Activated CD4-positive, alpha-beta memory T cell treated with anti-CD3 and anti-CD28 coated beads, Interleukin-2, amount 10 ng/mL, durations not matched to agents 7 days and 5 days (primary cell): ENCODE measurements at regions not wholly inside any gene's neighbourhood (a gene's known extent, or its start where the extent isn't known, plus 50 kb on each side); places are given as distances from the start of the nearest gene placed in this dataset.
"Not testable (repeated sequence)": the region's sequence is repeated elsewhere in the genome, so short reads cannot be mapped to it uniquely, and the experiment has no call there.

Source experiments
- CTCF ChIA-PET: fragments of 350-600 bp; sonication (Branson Sonifier 250); formaldehyde crosslinking; loops from one replicate; lab custom pipeline; 2021; ENCODE audit warnings: antibody characterized with exemption, inconsistent platforms; lab: Charles Lee
- POLR2A ChIA-PET: fragments of 350-600 bp; sonication (Branson Sonifier 250); formaldehyde crosslinking; loops from one replicate; lab custom pipeline; 2021; ENCODE audit warnings: antibody characterized with exemption; lab: Charles Lee
- DNase-seq: peaks from one replicate; pipeline ENCODE4 v3.0.0-alpha.2; 2020
- H3K27ac Mint-ChIP-seq: one replicate; pipeline ENCODE4 v1.8.0; 2021; ENCODE audit warnings: mild to moderate bottlenecking, mixed read lengths
- H3K27me3 Mint-ChIP-seq: one replicate; pipeline ENCODE4 v1.8.0; 2021; ENCODE audit warnings: mixed read lengths
- H3K36me3 Mint-ChIP-seq: one replicate; pipeline ENCODE4 v1.8.0; 2021; ENCODE audit warnings: low read depth, mixed read lengths
- H3K4me1 Mint-ChIP-seq: one replicate; pipeline ENCODE4 v1.8.0; 2021; ENCODE audit warnings: mixed read lengths
- H3K4me3 Mint-ChIP-seq: one replicate; pipeline ENCODE4 v1.8.0; 2021; ENCODE audit warnings: mild to moderate bottlenecking, mixed read lengths
- H3K9me3 Mint-ChIP-seq: one replicate; pipeline ENCODE4 v1.8.0; 2021; ENCODE audit warnings: mixed read lengths

DNA sequence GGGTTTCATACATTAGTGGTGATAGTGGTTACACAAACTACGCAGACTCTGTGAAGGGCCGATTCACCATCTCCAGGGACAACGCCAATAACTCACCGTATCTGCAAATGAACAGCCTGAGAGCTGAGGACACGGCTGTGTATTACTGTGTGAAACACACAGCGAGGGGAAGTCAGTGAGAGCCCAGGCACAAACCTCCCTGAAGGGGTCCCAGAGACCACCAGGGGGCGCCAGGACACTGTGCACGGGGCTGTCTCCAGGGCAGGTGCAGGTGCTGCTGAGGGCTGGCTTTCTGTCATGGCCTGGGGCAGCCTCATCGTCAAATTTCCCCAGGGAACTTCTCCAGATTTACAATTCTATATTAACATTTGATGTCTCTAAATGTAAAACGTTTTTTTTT lies 184.6 kb upstream of the TP53TG3C start:
- DNase-seq = peak; percentile 19
- H3K4me1 Mint-ChIP-seq, POLR2A ChIA-PET, H3K9me3 Mint-ChIP-seq, H3K36me3 Mint-ChIP-seq, H3K4me3 Mint-ChIP-seq, CTCF ChIA-PET, H3K27me3 Mint-ChIP-seq, H3K27ac Mint-ChIP-seq: not testable (repeated sequence)

GRCh38 chr16:33027121-33027520 lies 166.9 kb upstream of the TP53TG3C start:
- CTCF ChIA-PET, DNase-seq, H3K36me3 Mint-ChIP-seq, POLR2A ChIA-PET, H3K4me1 Mint-ChIP-seq, H3K9me3 Mint-ChIP-seq, H3K27ac Mint-ChIP-seq, H3K4me3 Mint-ChIP-seq, H3K27me3 Mint-ChIP-seq: not testable (repeated sequence)

DNA sequence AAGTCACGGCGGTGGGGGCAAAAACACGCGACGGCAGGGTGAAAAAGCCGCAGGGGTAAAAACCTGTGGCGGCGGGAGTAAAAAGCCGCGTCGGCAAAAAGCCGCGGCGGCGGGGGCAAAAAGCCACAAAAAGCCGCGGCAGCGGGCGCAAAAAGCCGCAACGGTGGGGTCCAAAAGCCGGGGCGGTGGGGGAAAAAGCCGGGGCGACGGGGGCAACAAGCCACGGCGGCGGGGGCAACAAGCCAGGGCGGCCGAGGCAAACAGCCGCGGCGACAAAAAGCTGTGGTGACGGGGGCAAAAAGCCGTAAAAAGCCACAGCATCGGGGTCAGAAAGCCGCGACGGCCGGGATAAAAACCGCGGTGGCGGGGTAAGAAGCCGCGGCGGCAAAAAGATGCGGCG lies 166.1 kb upstream of the TP53TG3C start:
- H3K27me3 Mint-ChIP-seq, CTCF ChIA-PET, H3K9me3 Mint-ChIP-seq, DNase-seq, H3K27ac Mint-ChIP-seq, H3K4me3 Mint-ChIP-seq, H3K36me3 Mint-ChIP-seq, H3K4me1 Mint-ChIP-seq, POLR2A ChIA-PET: not testable (repeated sequence)

- H3K4me3 Mint-ChIP-seq, H3K9me3 Mint-ChIP-seq, CTCF ChIA-PET: not testable (repeated sequence)
These were observed 165.2 kb upstream of the TP53TG3C start for GRCh38 chr16:33028707-33029390.

DNA sequence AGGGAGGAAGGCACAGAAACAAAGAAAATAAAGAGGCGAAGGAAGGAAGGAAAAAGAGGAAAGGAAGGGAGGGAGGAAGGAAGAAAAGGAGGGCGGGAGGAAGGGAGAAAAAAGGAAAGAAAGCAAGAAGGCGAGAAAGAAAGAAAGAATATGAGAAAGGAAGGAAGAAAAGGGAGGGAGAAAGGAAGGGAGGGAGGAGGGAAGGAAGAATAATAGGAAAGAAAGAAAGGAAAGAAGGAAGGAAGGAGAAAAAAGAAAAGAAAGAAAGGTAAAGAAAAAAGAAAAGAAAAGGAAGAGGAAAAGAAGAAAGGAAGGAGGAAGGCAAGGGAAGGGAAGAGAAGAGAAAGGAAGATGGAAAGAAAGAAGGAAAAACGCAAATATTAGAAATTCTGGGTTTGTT lies 145.2 kb upstream of the TP53TG3C start:
- H3K27me3 Mint-ChIP-seq, H3K9me3 Mint-ChIP-seq, H3K36me3 Mint-ChIP-seq, H3K4me1 Mint-ChIP-seq, CTCF ChIA-PET, DNase-seq, POLR2A ChIA-PET, H3K4me3 Mint-ChIP-seq, H3K27ac Mint-ChIP-seq: not testable (repeated sequence)

More at GRCh38 chr16:33028707-33029390, 165.2 kb upstream of the TP53TG3C start:
- DNase-seq, H3K36me3 Mint-ChIP-seq, H3K4me1 Mint-ChIP-seq, H3K27ac Mint-ChIP-seq, POLR2A ChIA-PET, H3K27me3 Mint-ChIP-seq: not testable (repeated sequence)

GRCh38 chr16:33059206-33059605 lies 134.8 kb upstream of the TP53TG3C start:
- Mint-ChIP-seq H3K9me3 (no peaks in the 10 kb centered on the region), H3K4me1 (no peaks in the 10 kb centered on the region), H3K36me3 (no peaks in the 10 kb centered on the region), H3K27me3 (no peaks in the 10 kb centered on the region), H3K4me3 (no peak overlapping the region), H3K27ac (no peak overlapping the region)
- POLR2A ChIA-PET = no interaction called here
- CTCF ChIA-PET = no interaction called here
- DNase-seq = no peak

DNA sequence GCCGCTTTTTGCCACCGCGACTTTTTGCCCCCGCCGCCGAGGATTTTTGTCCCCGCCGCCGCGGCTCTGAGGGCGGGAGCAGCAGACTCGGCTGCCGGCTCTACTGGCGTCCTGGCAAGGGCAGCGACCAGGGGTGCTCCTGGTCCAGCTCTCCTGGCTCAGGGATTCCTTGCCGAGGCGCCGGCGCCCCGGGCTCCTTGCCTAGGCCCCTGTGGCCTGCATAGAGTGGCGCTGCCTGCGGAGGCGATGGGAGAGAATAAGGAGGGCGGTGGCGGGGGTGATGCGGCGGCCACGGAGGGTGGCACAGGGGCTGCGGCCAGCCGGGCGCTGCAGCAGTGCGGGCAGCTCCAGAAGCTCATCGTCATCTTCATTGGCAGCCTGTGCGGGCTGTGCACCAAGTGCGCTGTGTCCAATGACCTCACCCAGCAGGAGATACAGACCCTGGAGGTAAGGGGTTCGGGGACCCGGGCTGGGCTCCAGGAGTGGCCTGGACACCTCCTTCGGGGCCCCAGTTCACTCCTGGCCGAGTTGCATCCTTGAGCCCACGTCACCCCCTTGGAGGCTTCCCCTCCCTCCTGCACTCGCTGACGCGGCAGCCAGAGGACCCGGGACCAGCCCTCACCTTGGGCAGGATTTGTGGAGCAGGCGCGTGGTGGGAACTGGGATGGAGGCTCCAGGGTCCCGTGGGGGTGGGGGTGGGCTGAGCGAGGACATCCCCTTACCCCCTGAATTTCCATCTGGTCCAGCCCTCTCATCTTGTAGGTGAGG lies 134.2 kb upstream of the TP53TG3C start:
- H3K27ac Mint-ChIP-seq, POLR2A ChIA-PET, H3K4me3 Mint-ChIP-seq, H3K36me3 Mint-ChIP-seq, H3K9me3 Mint-ChIP-seq, DNase-seq, H3K4me1 Mint-ChIP-seq, H3K27me3 Mint-ChIP-seq, CTCF ChIA-PET: not testable (repeated sequence)

GRCh38 chr16:33062763-33063162 lies 131.3 kb upstream of the TP53TG3C start:
- DNase-seq, H3K4me1 Mint-ChIP-seq, H3K27me3 Mint-ChIP-seq, H3K4me3 Mint-ChIP-seq, POLR2A ChIA-PET, H3K27ac Mint-ChIP-seq, H3K36me3 Mint-ChIP-seq, H3K9me3 Mint-ChIP-seq, CTCF ChIA-PET: not testable (repeated sequence)

DNA sequence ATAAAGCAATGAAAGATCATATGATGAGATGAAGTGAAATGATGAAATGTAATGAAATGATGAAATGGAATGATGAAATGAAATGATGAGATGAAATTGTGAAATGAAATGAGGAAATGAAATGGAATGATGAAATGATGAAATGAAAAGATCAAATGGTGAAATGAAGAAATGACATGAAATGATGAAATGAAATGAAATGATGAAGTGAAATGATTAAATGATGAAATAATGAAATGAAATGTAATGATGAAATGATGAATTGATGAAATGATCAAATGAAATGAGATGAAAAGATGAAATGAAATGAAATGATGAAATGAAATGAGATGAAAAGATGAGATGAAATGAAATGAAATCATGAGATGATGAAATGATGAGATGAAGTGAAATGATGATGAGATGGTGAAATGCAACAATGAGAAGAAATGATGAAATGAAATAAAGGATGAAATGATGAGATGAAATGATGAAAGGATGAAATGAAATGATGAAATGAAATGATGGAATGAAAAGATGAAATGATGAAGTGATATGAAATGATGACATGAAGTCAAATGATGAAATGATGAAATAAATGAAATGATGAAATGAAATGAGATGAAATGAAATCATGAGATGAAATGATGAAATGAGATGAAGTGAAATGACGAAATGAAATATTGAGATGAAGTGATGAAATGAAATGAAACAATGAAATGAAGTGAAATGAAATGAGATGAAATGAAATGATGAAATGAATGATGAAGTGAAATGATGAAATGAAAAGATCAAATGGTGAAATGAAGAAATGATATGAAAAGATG lies 130.5 kb upstream of the TP53TG3C start:
- CTCF ChIA-PET, H3K9me3 Mint-ChIP-seq, H3K4me3 Mint-ChIP-seq, H3K27ac Mint-ChIP-seq, H3K4me1 Mint-ChIP-seq, H3K36me3 Mint-ChIP-seq, DNase-seq, H3K27me3 Mint-ChIP-seq, POLR2A ChIA-PET: not testable (repeated sequence)

DNA sequence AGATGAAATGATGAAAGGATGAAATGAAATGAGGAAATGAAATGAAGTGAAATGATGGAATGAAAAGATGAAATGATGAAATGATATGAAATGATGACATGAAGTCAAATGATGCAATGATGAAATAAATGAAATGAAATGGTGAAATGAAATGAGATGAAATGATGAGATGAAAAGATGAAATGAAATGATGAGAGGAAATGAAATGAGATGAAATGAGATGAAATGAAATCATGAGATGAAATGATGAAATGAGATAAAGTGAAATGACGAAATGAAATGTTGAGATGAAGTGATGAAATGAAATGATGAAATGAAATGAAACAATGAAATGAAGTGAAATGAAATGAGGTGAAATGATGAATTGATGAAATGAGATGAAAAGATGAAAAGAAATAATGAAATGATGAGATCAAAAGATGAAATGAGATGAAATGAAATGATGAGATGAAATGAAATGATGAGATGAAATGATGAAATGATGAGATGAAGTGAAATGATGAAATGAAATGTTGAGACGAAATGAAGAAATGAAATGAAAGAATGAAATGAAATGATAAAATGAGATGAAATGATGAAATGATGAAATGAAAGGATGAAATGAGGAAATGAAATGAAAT lies 129.5 kb upstream of the TP53TG3C start:
- DNase-seq = not testable (repeated sequence)

More for the DNA sequence above, 129.5 kb upstream of the TP53TG3C start:
- CTCF ChIA-PET, H3K27ac Mint-ChIP-seq, H3K9me3 Mint-ChIP-seq, H3K4me3 Mint-ChIP-seq, H3K36me3 Mint-ChIP-seq, H3K4me1 Mint-ChIP-seq, POLR2A ChIA-PET, H3K27me3 Mint-ChIP-seq: not testable (repeated sequence)
